ENCODE measurements at regions not wholly inside any gene's neighbourhood (a gene's known extent, or its start where the extent isn't known, plus 50 kb on each side); places are given as distances from the start of the nearest gene placed in this dataset.

- FAIRE-seq: no peak
These were observed 711.2 kb downstream of the KCNA4 start for GRCh38 chr11:29305456-29306232.

- FAIRE-seq: no peak
These were observed 716.4 kb downstream of the KCNA4 start for GRCh38 chr11:29300420-29300819.

GRCh38 chr11:29296680-29297079 is 720.1 kb downstream of the KCNA4 start:
- no peak for FAIRE-seq

GRCh38 chr11:29293825-29294224 is 723.0 kb downstream of the KCNA4 start:
- FAIRE-seq: no peak

GRCh38 chr11:29282088-29282487 is 734.7 kb downstream of the KCNA4 start:
- no peak for FAIRE-seq

GRCh38 chr11:29281271-29281777 is 735.5 kb downstream of the KCNA4 start:
- FAIRE-seq: no peak

GRCh38 chr11:29280452-29280851 is 736.4 kb downstream of the KCNA4 start:
- FAIRE-seq: no peak

GRCh38 chr11:29279716-29280115 is 737.1 kb downstream of the KCNA4 start:
- no peak for FAIRE-seq

GRCh38 chr11:29272019-29272654 is 744.7 kb downstream of the KCNA4 start:
- FAIRE-seq: no peak

- no peak for FAIRE-seq
These were observed 745.2 kb downstream of the KCNA4 start for GRCh38 chr11:29271616-29272015.

GRCh38 chr11:29268733-29269132 is 748.1 kb downstream of the KCNA4 start:
- FAIRE-seq: no peak

- no peak for FAIRE-seq
These were observed 751.0 kb downstream of the KCNA4 start for GRCh38 chr11:29265792-29266191.

GRCh38 chr11:29265381-29265780 is 751.4 kb downstream of the KCNA4 start:
- no peak for FAIRE-seq

- no peak for FAIRE-seq
These were observed 752.7 kb downstream of the KCNA4 start for GRCh38 chr11:29263971-29264682.

GRCh38 chr11:29261831-29262230 is 755.0 kb downstream of the KCNA4 start:
- no peak for FAIRE-seq

GRCh38 chr11:29260939-29261705 is 755.7 kb downstream of the KCNA4 start:
- FAIRE-seq: no peak

- FAIRE-seq: no peak
These were observed 758.4 kb downstream of the KCNA4 start for GRCh38 chr11:29258411-29258810.

- no peak for FAIRE-seq
These were observed 760.2 kb downstream of the KCNA4 start for GRCh38 chr11:29256580-29256979.

GRCh38 chr11:29255401-29255800 is 761.4 kb downstream of the KCNA4 start:
- FAIRE-seq: no peak

- no peak for FAIRE-seq
These were observed 765.1 kb downstream of the KCNA4 start for GRCh38 chr11:29251738-29252137.

- FAIRE-seq: no peak
These were observed 767.1 kb downstream of the KCNA4 start for GRCh38 chr11:29249713-29250112.

GRCh38 chr11:29244355-29244754 is 772.5 kb downstream of the KCNA4 start:
- no peak for FAIRE-seq

- FAIRE-seq: no peak
These were observed 773.2 kb downstream of the KCNA4 start for GRCh38 chr11:29243616-29244015.

All from islet of Langerhans (tissue), 1 donor.